ENCODE measurements at regions not wholly inside any gene's neighbourhood (a gene's known extent, or its start where the extent isn't known, plus 50 kb on each side); places are given as distances from the start of the nearest gene placed in this dataset.
"Not testable (repeated sequence)": the region's sequence is repeated elsewhere in the genome, so short reads cannot be mapped to it uniquely, and the experiment has no call there.

DNA sequence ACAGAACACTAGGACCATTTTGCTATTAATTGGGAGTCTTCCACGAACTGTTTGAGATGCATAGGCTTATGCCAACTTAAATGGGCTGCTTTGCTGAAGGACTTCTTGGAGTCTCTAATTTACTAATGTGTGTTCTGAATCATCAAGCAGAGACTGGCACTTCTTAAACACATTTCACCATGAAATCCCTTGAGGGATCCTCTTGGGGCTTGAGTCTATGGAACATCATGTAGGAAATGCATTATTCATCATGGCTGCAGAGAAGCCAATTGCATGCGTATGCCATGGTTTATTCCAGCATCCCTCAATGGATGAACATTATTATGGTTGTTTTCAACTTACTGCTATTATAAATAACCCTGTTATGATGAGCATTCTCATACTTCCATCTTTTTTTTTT, 73.4 kb downstream of the FGD2 start:
- DNase-seq = no peak

DNA sequence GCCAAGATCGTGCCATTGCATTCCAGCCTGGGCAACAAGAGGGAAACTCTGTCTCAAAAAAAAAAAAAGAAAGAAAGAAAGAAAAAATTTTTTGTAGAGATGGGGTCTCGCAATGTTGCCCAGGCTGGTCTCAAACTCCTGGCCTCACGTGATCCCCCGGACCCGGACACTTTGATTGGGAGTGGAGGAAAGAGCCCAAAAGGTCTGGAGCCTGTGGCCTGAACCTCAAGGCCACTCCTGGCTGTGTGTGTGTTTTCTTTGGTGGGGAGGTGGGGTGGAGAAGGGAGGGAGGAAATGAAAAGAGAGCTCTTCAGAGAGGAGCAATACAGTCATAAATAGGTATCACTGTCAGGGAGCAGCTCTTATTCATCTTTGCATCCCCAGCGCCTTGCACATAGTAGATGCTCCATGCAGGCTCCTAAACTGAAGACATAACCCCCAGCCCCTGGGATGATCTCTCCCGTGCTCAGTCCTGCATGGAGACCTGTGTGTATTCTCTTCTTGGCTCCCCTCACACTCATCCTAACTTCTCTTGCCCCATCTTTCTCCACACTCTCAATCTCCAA, 75.7 kb downstream of the FGD2 start:
- no peak for DNase-seq

DNA sequence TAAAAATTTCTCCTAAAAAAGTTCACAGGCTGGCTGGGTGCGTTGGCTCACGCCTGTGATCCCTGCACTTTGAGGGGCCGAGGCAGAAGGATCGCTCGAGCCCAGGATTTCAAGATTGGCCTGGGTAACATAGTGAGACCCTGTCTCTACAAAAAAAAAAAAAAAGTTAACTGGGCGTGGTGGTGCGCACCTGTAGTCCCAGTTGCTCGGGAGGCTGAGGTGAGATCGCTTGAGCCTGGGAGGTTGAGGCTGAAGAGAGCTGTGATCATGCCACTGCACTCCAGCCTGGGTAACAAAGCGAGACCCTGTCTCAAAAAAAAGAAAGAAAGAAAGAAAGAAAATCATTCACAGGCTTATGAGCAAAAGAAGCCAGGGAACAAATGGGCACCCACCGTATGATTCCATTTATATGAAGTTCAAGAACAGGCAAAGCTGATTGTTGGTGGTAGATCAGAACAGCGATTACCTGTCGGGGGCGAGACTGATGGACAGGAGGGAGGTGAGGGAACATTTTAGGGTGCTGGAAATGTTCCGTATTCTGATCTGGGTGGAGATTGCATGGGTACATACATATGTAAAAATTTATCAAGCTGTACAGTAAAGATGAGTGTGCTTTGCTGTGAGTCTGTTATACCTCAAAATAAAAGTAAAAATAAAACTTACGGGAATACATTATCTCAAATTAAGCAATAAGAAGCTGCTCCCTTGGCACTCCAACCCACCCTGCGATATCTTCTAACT, 77.1 kb downstream of the FGD2 start:
- no peak for DNase-seq

DNA sequence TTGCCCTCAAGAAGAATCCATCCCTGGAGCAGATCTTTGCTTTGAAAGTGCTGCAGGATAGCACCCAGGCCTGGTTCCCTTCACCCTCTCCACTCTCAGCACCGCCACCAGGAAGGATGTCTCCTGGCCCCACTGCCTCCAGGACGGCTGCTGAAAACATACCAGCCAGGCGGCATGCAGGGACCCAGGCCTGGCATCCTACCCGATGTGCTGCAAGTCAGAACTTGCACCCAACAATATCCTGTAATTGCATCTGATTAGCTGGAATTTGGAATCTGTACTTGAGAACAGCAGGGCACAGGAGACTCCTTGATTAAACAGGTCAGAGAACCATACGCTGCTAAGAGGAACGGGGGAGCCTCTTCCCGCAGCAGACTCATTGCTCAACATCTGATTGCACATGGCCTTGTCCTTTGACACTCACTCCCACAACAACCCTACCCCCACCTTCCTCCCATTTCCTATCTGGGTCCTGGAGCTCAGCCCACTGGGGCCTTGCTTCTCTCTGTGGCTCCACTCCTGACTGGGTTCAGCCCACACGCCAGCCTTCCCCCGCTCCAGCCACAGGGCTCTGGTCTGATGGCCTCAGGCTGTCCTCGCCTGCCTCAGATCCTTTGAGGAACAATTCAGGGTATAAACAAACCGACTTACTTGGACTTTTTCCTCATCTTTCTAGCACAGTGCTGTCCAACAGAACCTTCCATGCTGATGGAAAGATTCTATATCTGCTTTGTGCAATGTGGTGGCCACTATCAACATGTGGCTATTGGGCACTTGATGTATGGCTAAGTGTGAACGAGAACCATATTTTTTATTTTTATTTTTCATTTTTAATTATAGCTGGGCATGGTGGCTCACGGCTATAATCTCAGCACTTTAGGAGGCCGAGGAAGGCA, 78.0 kb downstream of the FGD2 start:
- peak; percentile 3 for DNase-seq

DNA sequence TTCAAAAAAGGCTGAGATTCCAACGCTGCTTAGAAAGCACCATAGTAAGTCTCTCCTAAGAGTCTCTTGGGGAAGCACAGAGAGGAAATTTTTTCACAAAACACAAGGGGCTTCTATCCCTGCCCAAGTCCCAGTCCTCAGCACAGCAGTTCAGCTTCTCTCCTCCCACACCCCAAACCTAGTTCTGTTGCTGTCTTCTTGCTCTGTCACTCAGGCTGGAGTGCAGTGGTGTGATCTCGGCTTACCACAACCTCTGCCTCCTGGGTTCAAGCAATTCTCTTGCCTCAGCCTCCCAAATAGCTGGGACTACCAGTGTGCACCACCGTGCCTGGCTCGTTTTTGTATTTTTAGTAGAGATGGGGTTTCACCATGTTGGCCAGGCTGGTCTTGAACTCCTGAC, 79.2 kb downstream of the FGD2 start:
- not testable (repeated sequence) for DNase-seq

DNA sequence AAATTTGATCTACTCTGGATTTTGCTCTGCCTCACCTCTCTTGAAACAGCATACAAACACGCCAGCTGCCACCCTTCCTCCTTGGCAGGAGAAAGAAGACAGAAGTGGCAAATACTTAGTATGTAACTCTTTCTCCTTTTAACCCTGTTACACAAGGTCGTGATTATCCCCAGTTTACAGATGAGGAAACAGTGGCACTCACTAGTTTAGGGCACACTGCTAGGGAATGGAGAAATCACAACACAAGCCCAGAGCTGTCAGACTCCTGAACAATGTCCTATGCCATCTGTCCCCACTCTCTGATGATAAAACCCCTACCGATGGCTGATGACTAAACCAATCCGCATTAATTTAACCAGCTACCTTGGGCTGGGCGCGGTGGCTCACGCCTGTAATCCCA, 79.7 kb downstream of the FGD2 start:
- DNase-seq = no peak

DNA sequence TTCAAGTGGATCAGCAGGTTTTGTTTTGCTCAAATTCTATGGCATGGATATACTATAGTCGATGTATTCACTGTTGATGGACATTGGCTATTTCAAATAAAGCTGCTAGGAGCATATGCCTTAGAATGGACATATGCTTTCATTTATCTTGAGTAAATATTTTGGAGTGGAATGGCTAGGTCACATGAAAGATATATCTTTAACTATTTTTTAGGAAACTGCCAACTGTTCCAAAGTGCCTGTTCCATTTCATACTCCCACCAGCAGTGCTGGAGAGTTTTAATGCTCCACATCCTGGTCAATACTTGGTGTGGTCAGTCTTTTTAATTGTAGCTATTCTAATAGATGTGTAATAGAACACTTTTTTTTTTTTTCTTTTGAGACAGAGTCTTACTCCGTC, 81.1 kb upstream of the PIM1 start:
- no peak for DNase-seq

DNA sequence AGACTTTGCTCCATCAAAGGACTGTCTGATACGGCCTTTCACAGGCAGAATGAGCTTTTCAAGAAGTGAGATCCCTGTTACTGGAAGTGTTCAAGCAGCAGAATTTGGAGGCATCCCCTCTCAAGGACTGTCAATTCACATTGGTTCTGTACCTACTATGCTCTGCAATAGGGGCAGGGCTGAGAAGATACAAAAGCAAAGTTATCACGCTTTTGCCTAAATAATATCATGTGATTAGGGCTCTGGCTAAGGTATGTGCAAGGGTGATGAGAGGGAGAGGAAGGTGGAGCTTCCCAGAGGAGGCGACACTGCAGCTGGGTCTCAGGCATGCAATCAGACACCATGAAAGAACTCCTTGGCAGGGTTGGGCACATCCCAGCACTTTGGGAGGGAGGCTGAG, 80.2 kb upstream of the PIM1 start:
- DNase-seq = no peak

DNA sequence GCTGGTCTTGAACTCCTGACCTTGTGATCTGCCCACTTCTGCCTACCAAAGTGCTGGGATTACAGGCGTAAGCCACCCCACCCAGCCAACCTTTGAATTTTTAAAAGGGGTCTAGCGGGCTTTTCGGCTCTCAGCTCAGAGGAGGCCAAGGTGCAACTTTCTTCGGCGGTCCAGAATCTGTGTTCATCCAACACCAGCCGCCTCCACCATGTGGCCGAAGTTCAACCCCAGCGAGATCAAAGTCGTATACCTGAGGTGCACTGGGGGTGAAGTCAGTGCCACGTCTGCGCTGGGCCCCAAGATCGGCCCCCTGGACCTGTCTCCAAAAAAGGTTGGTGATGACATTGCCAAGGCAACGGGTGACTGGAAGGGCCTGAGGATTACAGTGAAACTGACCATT, 78.8 kb upstream of the PIM1 start:
- DNase-seq = not testable (repeated sequence)

DNA sequence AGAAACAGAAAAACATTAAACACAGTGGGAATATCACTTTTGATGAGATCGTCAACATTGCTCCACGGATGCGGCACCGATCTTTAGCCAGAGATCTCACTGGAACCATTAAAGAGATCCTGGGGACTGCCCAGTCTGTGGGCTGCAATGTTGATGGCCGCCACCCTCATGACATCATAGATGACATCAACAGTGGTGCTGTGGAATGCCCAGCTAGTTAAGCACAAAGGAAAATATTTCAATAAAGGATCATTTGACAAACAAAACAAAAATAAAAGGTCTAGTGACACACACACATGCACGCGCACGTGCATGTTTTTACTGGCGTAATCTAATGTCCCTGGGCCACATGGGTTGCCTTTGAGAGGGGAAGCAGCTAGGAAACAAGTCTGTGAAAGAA, 78.4 kb upstream of the PIM1 start:
- not testable (repeated sequence) for DNase-seq

DNA sequence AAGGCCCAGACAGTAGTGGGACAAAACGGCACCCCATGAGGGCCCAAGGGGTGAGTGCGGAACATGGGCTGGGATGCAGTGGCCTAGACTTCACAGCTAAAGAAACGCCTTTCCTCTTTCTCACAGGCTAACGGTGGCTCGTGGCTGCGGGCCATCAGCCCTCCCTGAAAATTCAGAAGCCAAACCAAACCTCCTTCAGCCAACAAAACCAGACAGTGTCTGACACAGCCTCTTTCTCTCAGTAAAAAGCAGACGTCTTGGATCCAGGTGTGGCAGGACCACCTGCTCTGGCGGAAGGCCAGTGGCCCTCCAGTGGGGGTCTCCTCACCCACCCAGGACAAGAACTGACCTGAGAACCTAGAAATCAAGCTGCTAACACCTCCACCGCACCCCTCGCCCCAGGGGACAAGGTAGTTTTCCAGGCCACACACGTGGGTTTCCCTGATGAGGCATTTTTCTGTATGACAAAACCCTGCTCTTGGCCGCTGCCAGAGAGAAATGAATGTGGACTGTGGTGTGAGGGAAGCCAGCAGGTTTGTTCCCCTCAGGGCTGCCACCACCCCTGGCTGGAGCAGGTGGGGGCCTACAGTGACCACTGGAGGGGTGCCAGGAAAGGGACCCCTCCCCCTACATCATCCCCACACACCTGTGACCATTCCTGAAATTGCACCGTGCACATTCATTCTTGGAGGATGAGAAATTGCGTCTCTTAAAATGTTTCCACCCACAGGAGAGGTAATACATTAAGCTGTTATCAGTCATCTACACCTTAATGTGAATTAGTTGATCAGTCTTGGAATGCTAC, 76.8 kb upstream of the PIM1 start:
- DNase-seq = no peak

DNA sequence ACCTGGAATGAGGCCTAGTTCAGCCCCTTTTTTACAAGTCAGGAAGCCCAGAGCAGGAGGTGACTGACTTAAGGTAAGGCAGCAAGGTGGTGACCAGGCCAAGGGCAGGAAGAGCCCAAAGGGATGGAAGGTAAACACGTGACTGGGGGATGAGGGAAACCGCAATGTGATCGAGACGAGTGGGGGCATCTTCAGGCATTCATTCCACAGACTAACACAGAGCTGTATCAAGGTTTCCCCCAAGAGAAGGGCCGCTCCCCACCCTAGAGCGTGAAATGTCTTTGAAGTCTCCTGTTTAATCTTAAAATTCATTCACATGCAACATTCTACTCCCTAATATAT, 76.3 kb upstream of the PIM1 start:
- no peak for DNase-seq

DNA sequence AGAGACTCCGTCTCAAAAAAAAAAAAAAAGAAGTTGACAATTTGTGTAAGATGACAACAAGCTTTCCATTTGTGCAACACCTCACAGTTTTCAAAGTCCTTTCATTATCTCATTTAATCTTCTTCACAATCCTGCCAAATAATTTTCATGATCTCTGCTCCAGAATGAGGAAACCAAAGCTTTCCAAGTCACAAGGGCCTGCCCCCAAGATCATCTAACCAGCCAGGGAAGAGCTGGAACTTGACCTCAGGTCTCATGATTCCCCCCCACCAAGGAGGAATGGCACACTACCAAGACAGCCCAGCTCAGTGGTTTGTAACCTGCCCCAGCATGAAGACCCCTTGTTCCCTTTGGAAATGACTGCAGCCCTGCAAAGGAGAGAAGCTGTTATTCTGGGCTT, 74.0 kb upstream of the PIM1 start:
- no peak for DNase-seq

DNA sequence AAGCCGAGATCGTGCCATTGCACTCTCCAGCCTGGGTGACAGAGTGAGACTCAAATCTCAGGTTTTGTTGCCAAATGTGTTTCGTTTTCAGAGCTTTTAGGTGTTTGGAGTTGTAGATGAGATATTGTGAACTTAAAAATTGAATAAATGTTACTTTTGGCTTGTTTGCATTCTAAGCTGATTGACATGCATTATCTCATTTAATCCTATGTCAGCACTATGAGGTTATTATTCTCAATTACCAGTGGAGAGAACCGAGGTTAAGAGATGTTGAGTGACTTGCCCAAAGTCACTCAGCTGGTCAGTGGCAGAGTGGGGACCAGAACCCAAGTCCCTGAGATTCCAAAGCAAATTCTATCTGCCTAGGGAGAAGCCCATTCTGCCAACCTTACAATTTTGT, 72.6 kb upstream of the PIM1 start:
- DNase-seq = no peak

DNA sequence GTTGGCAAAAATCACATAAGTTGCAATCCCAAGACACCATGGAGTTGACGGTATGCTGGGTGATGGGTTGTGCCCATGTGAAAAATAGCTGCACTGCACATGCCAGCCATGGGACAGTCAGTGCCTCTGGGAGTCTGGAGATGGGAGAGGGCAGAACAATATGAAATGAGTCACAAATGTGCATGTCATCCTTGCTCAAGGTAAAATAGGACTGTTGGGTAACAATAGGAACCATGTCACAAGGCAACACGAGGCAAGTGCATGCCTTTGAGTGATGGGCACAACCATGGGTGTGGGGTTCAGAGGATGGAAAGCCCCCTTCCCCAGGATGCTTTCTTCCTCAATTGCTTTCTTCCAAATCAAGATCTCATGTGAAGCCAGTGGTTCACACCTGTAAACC, 70.5 kb upstream of the PIM1 start:
- no peak for DNase-seq

DNA sequence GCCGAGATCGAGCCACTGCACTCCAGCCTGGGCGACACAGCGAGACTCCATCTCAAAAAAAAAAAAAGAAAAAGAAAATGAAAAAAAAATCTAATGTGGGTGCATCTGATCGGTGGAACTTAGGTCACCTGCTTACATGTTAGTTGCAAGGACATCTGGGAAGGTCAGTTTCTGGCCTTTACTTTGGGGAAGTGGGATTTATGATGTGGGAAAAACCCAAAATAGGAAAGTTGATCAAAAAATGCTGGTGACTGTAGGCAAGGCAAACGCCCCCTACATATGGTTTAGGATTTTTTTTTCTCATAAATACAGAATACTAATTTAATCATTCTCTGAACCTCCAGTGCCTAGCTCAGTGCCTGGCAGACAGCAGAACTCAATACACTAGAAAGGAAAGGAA, 69.2 kb upstream of the PIM1 start:
- DNase-seq = no peak

DNA sequence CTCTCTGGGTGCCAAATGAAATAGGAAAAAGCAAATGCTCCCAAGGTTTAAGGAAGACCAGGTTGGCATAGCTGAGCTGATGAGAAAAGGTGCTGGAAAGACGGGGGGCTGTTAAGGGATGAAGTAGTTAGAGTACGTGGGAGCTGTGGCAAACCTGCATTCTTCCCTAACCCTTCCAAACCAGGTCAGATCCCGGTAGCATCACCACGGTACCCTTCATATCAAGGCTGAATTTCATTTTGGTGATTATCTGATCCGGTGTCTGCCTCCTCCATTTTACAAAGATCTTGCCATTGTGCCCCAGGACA, 68.0 kb upstream of the PIM1 start:
- no peak for DNase-seq

DNA sequence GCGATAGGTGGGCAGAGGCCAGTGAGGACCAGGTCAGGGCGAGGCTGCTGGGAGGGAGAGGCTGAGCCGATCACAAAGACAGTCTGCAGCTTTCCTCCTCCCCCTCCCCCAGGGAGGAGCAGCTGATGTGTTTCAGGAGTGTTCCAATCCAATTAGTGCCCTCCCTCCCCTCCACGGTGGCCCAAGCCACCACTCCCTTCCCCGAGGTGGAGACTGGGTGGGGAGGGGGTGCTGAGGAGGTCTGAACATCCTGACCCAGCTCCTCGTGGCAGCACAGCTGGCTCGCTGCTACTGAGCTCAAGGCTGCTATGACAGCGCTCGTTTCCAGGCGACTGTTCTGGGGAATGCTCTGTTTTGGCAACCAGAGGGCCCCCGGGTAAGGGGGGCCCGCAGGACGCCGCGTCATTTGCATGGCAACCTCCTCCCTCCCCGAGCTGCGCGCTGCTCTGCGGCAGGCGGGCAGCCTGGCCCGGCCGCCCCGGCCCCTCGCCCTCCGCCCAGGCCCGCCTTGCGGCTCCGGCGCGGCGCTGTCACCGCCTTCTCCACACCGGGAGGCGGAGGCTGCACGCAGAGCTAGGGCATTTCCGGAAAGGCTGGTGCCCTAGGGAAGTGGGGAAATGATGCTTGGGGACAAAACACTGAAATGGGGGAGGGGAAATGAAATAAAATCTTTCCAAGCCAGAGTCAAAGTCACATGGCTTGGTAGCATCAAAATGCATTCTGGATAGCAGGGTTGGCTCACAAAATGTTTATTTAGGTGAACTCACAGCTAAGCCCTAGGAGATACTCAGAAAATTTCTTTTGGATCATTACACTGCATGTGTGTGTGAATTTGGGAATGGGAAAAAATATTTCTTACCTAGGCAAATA, 67.4 kb upstream of the PIM1 start:
- DNase-seq = peak; percentile 85

DNA sequence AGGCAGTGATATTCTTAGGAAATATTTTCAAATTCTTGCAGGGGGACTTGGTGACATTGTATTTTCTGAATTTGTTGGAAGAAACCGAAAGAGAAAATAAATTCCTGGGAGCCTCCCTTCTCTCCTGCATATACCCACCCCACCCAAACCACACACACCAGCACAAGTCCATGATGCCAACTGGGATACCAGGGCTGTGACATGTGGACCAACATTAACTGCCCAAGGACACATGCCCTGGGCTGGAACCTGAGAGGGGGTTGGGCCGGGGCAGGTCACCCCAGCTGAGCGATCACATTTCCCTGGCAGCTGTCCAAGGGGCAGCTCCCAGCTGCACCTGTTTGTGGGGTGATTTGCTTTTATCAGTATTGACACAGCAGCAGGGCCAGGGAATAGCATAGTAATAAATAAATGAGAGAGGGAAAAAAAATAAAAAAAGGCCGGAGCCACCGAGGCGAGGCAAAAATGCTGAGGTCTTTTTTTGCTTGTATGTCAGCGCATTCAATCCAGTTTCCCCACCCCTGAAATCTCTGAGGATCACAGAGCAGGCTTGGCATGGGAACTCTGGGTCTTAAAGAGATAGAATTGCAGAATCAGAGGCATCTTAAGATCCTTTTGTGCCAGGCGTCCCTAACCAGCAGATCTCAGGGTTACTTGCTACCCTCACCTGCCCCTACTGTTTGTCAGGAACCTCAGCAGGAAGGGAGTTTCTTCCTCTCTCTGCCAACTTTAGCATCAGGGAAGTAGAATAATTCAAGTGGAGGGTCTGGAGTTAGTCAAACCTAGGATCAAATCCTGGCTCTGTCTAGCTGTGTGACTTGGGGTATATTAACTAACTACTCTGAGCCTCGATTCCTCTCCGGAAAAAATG, 66.5 kb upstream of the PIM1 start:
- DNase-seq = peak; percentile 8

DNA sequence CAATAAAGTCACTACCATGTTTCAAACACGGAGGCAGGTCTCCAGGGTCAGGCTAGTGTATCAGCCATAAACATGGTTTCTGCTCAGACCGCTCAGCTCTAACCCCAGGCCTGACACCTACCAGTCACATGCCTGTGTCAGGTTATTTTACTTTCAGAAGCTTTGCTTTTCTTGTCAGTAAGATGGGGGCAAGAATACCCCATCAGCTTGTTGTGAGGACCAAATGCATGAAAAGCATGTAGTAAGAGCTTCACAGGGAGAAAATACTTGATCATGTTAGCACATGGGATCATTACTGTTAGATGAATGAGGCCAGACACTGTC, 65.2 kb upstream of the PIM1 start:
- DNase-seq = no peak

DNA sequence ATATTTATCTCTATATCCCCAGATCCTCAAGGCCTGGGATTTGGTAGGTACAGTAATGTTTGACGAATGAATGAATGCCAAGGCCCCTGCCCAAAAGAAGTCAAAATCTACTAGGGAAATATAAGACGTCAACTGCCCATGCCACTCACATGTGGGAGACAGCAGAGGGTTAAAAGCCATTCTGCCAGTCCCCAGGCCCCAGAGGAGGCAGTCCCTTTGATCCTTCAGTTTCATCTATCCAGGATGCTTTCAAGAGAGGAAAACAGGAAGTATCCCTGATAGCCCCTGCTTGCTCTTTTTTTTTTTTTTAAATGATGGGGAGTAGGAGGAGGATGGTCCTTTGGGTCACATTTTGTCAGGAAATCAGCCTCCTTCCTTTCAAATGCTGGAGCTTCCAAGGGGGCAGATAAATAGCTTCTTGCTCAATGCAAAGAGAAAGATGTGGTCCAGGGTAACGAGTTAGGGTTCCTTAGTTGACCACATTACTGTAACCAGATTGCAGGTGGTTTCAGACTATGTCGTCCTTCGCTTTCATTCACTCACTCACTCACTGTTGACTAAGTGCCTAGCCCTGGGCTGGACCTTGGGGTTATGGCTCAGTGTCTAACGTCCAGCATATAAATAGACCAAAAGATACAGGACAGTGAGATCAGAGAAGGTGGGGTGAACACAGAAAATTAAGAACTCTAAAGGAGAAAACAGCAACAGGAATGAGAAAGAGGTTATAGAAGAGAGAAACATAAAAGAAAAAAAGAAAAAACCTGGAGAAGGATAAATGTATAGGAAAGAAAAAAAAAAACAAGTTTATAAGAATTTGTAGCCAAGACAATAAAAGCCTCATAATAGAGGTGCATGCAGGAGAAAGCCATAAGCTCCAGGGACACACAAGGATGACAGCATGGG, 64.6 kb upstream of the PIM1 start:
- DNase-seq = no peak
